CD4-positive, alpha-beta memory T cell (primary cell): ENCODE measurements at regions not wholly inside any gene's neighbourhood (a gene's known extent, or its start where the extent isn't known, plus 50 kb on each side); places are given as distances from the start of the nearest gene placed in this dataset.

Experiments
- CTCF ChIA-PET: fragments of 350-600 bp; sonication (Branson Sonifier 250); formaldehyde crosslinking; loops from one replicate; lab custom pipeline; 2021; ENCODE audit warnings: inconsistent platforms; ENCODE audit not compliant: partially characterized antibody; lab: Charles Lee
- POLR2A ChIA-PET: fragments of 350-600 bp; sonication (Branson Sonifier 250); formaldehyde crosslinking; loops from one replicate; lab custom pipeline; 2021; ENCODE audit not compliant: partially characterized antibody; lab: Charles Lee
- DNase-seq, 5 donors: peaks; one replicate each; pipeline versions ENCODE4 v3.0.0 to v3.0.0-alpha.2; 2020 to 2022; ENCODE audit warnings: mixed read lengths in 1 of 5
- H3K27ac ChIP-seq: one replicate; pipeline ENCODE4 v1.7.0; 2013; ENCODE audit warnings: low read depth, low read length
- H3K27me3 ChIP-seq: 2 replicates; pipeline ENCODE4 v1.7.0; 2013; ENCODE audit warnings: mild to moderate bottlenecking, low read length, moderate library complexity; ENCODE audit not compliant: insufficient read depth
- H3K36me3 ChIP-seq: 2 replicates; pipeline ENCODE4 v1.7.0; 2013; ENCODE audit warnings: mild to moderate bottlenecking, low read length, moderate library complexity; ENCODE audit not compliant: insufficient read depth
- H3K4me1 ChIP-seq: 2 replicates; pipeline ENCODE4 v1.7.0; 2013; ENCODE audit warnings: mild to moderate bottlenecking, low read length, moderate library complexity; ENCODE audit not compliant: insufficient read depth
- H3K4me3 ChIP-seq, 2 donors: one replicate each; pipeline ENCODE4 v1.7.0; 2013; ENCODE audit warnings: low read length in 2 of 2, mild to moderate bottlenecking in 1 of 2
- H3K9me3 ChIP-seq, 2 donors: one replicate each; pipeline ENCODE4 v1.7.0; 2013; ENCODE audit warnings: low read length in 2 of 2, control low read depth in 1 of 2; ENCODE audit not compliant: control insufficient read depth in 1 of 2
- H3K27ac Mint-ChIP-seq, 7 donors: one replicate each; pipeline ENCODE4 v1.8.0; 2020 to 2021; ENCODE audit warnings: mixed read lengths in 7 of 7, mild to moderate bottlenecking in 6 of 7, inconsistent platforms in 3 of 7, moderate library complexity in 3 of 7
- H3K27me3 Mint-ChIP-seq, 2 donors: one replicate each; pipeline ENCODE4 v1.8.0; 2020 to 2021; ENCODE audit warnings: mixed read lengths in 2 of 2
- H3K36me3 Mint-ChIP-seq, 2 donors: one replicate each; pipeline ENCODE4 v1.8.0; 2020 to 2021; ENCODE audit warnings: mixed read lengths in 2 of 2, inconsistent platforms in 1 of 2, mild to moderate bottlenecking in 1 of 2
- H3K4me1 Mint-ChIP-seq, 4 donors: one replicate each; pipeline ENCODE4 v1.8.0; 2020 to 2021; ENCODE audit warnings: mixed read lengths in 4 of 4, mild to moderate bottlenecking in 1 of 4
- H3K4me3 Mint-ChIP-seq, 8 donors: one replicate each; pipeline ENCODE4 v1.8.0; 2020 to 2021; ENCODE audit warnings: mixed read lengths in 8 of 8, mild to moderate bottlenecking in 7 of 8, moderate library complexity in 6 of 8, inconsistent platforms in 3 of 8
- H3K9me3 Mint-ChIP-seq, 8 donors: one replicate each; pipeline ENCODE4 v1.8.0; 2020 to 2021; ENCODE audit warnings: mixed read lengths in 8 of 8, mild to moderate bottlenecking in 5 of 8, inconsistent platforms in 3 of 8, moderate library complexity in 1 of 8
- intact Hi-C: fragments of 100-400 bp; cut with micrococcal nuclease; formaldehyde crosslinking; loops from one replicate; pipeline ENCODE4 v1.15.1; 2023

- POLR2A ChIA-PET, result no interaction called here
- no peaks in the 10 kb centered on the region for H3K4me1 Mint-ChIP-seq
- H3K9me3 Mint-ChIP-seq, result peaks cover 2 to 11% (median 7%) of the 10 kb centered on the region in 8 donors
Measured at GRCh38 chr9:81191222-81191621, 498.1 kb downstream of the TLE1 start.

GRCh38 chr9:81190659-81191058 is 498.7 kb downstream of the TLE1 start:
- Mint-ChIP-seq H3K4me3 (no peak overlapping the region), H3K4me1 (no peaks in the 10 kb centered on the region), H3K36me3 (no peaks in the 10 kb centered on the region), H3K27me3 (no peaks in the 10 kb centered on the region), H3K27ac (no peak overlapping the region), H3K9me3 (peaks cover 2 to 11% (median 7%) of the 10 kb centered on the region in 8 donors)
- CTCF ChIA-PET, result no interaction called here
- H3K9me3 ChIP-seq, result no peaks in the 10 kb centered on the region
- no peaks in the 10 kb centered on the region for H3K36me3 ChIP-seq
- no peak for DNase-seq
- intact Hi-C loops, result no loop called here
- no peaks in the 10 kb centered on the region for H3K27me3 ChIP-seq
- POLR2A ChIA-PET, result no interaction called here
- H3K4me1 ChIP-seq, result no peaks in the 10 kb centered on the region
- no peak overlapping the region for H3K27ac ChIP-seq
- no peak overlapping the region for H3K4me3 ChIP-seq

More at GRCh38 chr9:81191222-81191621, 498.1 kb downstream of the TLE1 start:
- Mint-ChIP-seq H3K36me3 (no peaks in the 10 kb centered on the region), H3K27ac (no peak overlapping the region), H3K27me3 (no peaks in the 10 kb centered on the region), H3K4me3 (no peak overlapping the region)
- DNase-seq, result no peak
- no peaks in the 10 kb centered on the region for H3K9me3 ChIP-seq
- H3K36me3 ChIP-seq, result no peaks in the 10 kb centered on the region
- H3K27me3 ChIP-seq, result no peaks in the 10 kb centered on the region
- no peaks in the 10 kb centered on the region for H3K4me1 ChIP-seq
- intact Hi-C loops, result no loop called here
- CTCF ChIA-PET, result no interaction called here
- no peak overlapping the region for H3K27ac ChIP-seq
- H3K4me3 ChIP-seq, result no peak overlapping the region

GRCh38 chr9:81183761-81184160 is 505.6 kb downstream of the TLE1 start:
- no peaks in the 10 kb centered on the region for H3K27me3 ChIP-seq
- no peak for DNase-seq
- no peaks in the 10 kb centered on the region for H3K4me1 ChIP-seq
- H3K9me3 ChIP-seq, result no peaks in the 10 kb centered on the region
- no peaks in the 10 kb centered on the region for H3K36me3 ChIP-seq
- Mint-ChIP-seq H3K4me3 (no peak overlapping the region), H3K9me3 (peaks cover 0 to 3% (median under 1%) of the 10 kb centered on the region in 8 donors), H3K4me1 (no peaks in the 10 kb centered on the region), H3K27ac (no peak overlapping the region), H3K27me3 (no peaks in the 10 kb centered on the region), H3K36me3 (no peaks in the 10 kb centered on the region)
- CTCF ChIA-PET, result no interaction called here
- POLR2A ChIA-PET, result no interaction called here
- H3K4me3 ChIP-seq, result no peak overlapping the region
- intact Hi-C loops, result no loop called here
- H3K27ac ChIP-seq, result no peak overlapping the region

- H3K4me3 Mint-ChIP-seq, result no peak overlapping the region
- no peaks in the 10 kb centered on the region for H3K36me3 Mint-ChIP-seq
Measured at GRCh38 chr9:81182431-81182830, 506.9 kb downstream of the TLE1 start.

GRCh38 chr9:81174023-81174422 is 515.3 kb downstream of the TLE1 start:
- Mint-ChIP-seq H3K9me3 (peaks cover 0 to 9% (median 3%) of the 10 kb centered on the region in 8 donors), H3K4me1 (no peaks in the 10 kb centered on the region), H3K36me3 (no peaks in the 10 kb centered on the region), H3K4me3 (no peak overlapping the region), H3K27ac (no peak overlapping the region), H3K27me3 (no peaks in the 10 kb centered on the region)
- H3K27me3 ChIP-seq, result no peaks in the 10 kb centered on the region
- intact Hi-C loops, result no loop called here
- no peaks in the 10 kb centered on the region for H3K36me3 ChIP-seq
- no peak overlapping the region for H3K4me3 ChIP-seq
- H3K4me1 ChIP-seq, result no peaks in the 10 kb centered on the region
- CTCF ChIA-PET, result no interaction called here
- POLR2A ChIA-PET, result no interaction called here
- H3K27ac ChIP-seq, result no peak overlapping the region
- no peaks in the 10 kb centered on the region for H3K9me3 ChIP-seq
- DNase-seq, result no peak

More at GRCh38 chr9:81182431-81182830, 506.9 kb downstream of the TLE1 start:
- Histone ChIP-seq H3K36me3 (no peaks in the 10 kb centered on the region), H3K27ac (no peak overlapping the region), H3K4me1 (no peaks in the 10 kb centered on the region), H3K27me3 (no peaks in the 10 kb centered on the region), H3K9me3 (no peaks in the 10 kb centered on the region), H3K4me3 (no peak overlapping the region)
- intact Hi-C loops, result no loop called here
- Mint-ChIP-seq H3K27me3 (no peaks in the 10 kb centered on the region), H3K9me3 (peaks cover 0 to 3% (median 0%) of the 10 kb centered on the region in 8 donors), H3K27ac (no peak overlapping the region), H3K4me1 (no peaks in the 10 kb centered on the region)
- DNase-seq, result no peak
- ChIA-PET POLR2A (no interaction called here), CTCF (no interaction called here)

- H3K4me3 ChIP-seq, result no peak overlapping the region
- no peak overlapping the region for H3K27ac ChIP-seq
- no peaks in the 10 kb centered on the region for H3K36me3 Mint-ChIP-seq
- no peaks in the 10 kb centered on the region for H3K27me3 ChIP-seq
- H3K4me1 ChIP-seq, result no peaks in the 10 kb centered on the region
- no peaks in the 10 kb centered on the region for H3K27me3 Mint-ChIP-seq
- intact Hi-C loops, result no loop called here
- H3K4me1 Mint-ChIP-seq, result no peaks in the 10 kb centered on the region
- H3K4me3 Mint-ChIP-seq, result no peak overlapping the region
- ChIA-PET CTCF (no interaction called here), POLR2A (no interaction called here)
- H3K27ac Mint-ChIP-seq, result no peak overlapping the region
- peaks cover 0 to 19% (median 4%) of the 10 kb centered on the region in 8 donors for H3K9me3 Mint-ChIP-seq
- H3K36me3 ChIP-seq, result no peaks in the 10 kb centered on the region
- no peaks in the 10 kb centered on the region for H3K9me3 ChIP-seq
- DNase-seq, result no peak
Measured at GRCh38 chr9:81171689-81172088, 517.7 kb downstream of the TLE1 start.

GRCh38 chr9:81162361-81162760 is 527.0 kb downstream of the TLE1 start:
- no peaks in the 10 kb centered on the region for H3K9me3 ChIP-seq
- no peaks in the 10 kb centered on the region for H3K4me1 ChIP-seq
- POLR2A ChIA-PET, result no interaction called here
- no peak overlapping the region for H3K27ac ChIP-seq
- no peak overlapping the region for H3K4me3 ChIP-seq
- H3K36me3 ChIP-seq, result no peaks in the 10 kb centered on the region
- no peak for DNase-seq
- CTCF ChIA-PET, result no interaction called here
- no peaks in the 10 kb centered on the region for H3K36me3 Mint-ChIP-seq
- no peaks in the 10 kb centered on the region for H3K4me1 Mint-ChIP-seq
- H3K9me3 Mint-ChIP-seq, result peaks cover 0 to 29% (median 12%) of the 10 kb centered on the region in 8 donors
- no peak overlapping the region for H3K4me3 Mint-ChIP-seq
- H3K27me3 Mint-ChIP-seq, result no peaks in the 10 kb centered on the region
- intact Hi-C loops, result no loop called here
- no peaks in the 10 kb centered on the region for H3K27me3 ChIP-seq
- no peak overlapping the region for H3K27ac Mint-ChIP-seq

GRCh38 chr9:81156381-81156780 is 533.0 kb downstream of the TLE1 start:
- H3K36me3 Mint-ChIP-seq, result no peaks in the 10 kb centered on the region

More at GRCh38 chr9:81156381-81156780, 533.0 kb downstream of the TLE1 start:
- DNase-seq, result no peak
- Mint-ChIP-seq H3K27ac (no peak overlapping the region), H3K4me3 (no peak overlapping the region), H3K9me3 (peaks cover 0 to 11% (median 4%) of the 10 kb centered on the region in 8 donors), H3K4me1 (no peaks in the 10 kb centered on the region), H3K27me3 (no peaks in the 10 kb centered on the region)
- ChIA-PET POLR2A (no interaction called here), CTCF (no interaction called here)
- no peak overlapping the region for H3K27ac ChIP-seq
- intact Hi-C loops, result no loop called here
- H3K27me3 ChIP-seq, result no peaks in the 10 kb centered on the region
- H3K4me1 ChIP-seq, result no peaks in the 10 kb centered on the region
- no peak overlapping the region for H3K4me3 ChIP-seq
- no peaks in the 10 kb centered on the region for H3K36me3 ChIP-seq
- no peaks in the 10 kb centered on the region for H3K9me3 ChIP-seq
